IMR-90 (cell line): ENCODE measurements at regions not wholly inside any gene's neighbourhood (a gene's known extent, or its start where the extent isn't known, plus 50 kb on each side); places are given as distances from the start of the nearest gene placed in this dataset.

ENCODE experiments used
- ATAC-seq: fragments of 200-7000 bp; cut with Tn5 transposase; 2 replicates; pipeline ENCODE4 v1.9.1; 2020; ENCODE audit warnings: low read depth, mild to moderate bottlenecking, moderate library complexity
- BruUV-seq: library from RNA; stranded (reverse); fragments of 400-500 nt; replicated peaks from 2 replicates; lab custom pipeline; 2021; lab: Mats Ljungman, UMichigan
- CTCF ChIA-PET: fragments of 300-600 bp; formaldehyde crosslinking; extraction: SDS; loops from one replicate; lab custom pipeline; 2021; ENCODE audit warnings: antibody characterized with exemption; lab: Yijun Ruan, JAX
- POLR2A ChIA-PET: fragments of 300-600 bp; sonication (Branson Sonifier 250); formaldehyde crosslinking; loops from one replicate; lab custom pipeline; 2022; ENCODE audit warnings: antibody characterized with exemption; ENCODE audit not compliant: unreplicated experiment; lab: Charles Lee
- DNase-seq: peaks from one replicate; pipeline ENCODE4 v3.0.0; 2013
- H2AFZ ChIP-seq: replicated peaks from 2 replicates; pipeline ENCODE3; 2013; ENCODE audit warnings: low read length, mild to moderate bottlenecking; ENCODE audit not compliant: poor library complexity
- H2AK5ac ChIP-seq: 2 replicates; pipeline ENCODE4 v1.6.1; 2013; ENCODE audit warnings: low read depth, low read length, inconsistent platforms
- H2AK9ac ChIP-seq: replicated peaks from 2 replicates; pipeline ENCODE3; 2013; ENCODE audit warnings: mild to moderate bottlenecking, low read depth, low read length, moderate library complexity; ENCODE audit not compliant: poor library complexity
- H2BK120ac ChIP-seq: 2 replicates; pipeline ENCODE4 v1.6.1; 2013; ENCODE audit warnings: low read depth, low read length, inconsistent platforms
- H2BK15ac ChIP-seq: 3 replicates; pipeline ENCODE4 v1.6.1; 2013; ENCODE audit warnings: low read depth, low read length, inconsistent platforms
- H2BK20ac ChIP-seq: 2 replicates; pipeline ENCODE4 v1.6.1; 2013; ENCODE audit warnings: low read depth, mild to moderate bottlenecking, inconsistent platforms, low read length, moderate library complexity
- H2BK5ac ChIP-seq: 2 replicates; pipeline ENCODE4 v1.6.1; 2013; ENCODE audit warnings: mild to moderate bottlenecking, low read depth, low read length, inconsistent platforms; ENCODE audit not compliant: poor library complexity, severe bottlenecking
- H3K14ac ChIP-seq: replicated peaks from 2 replicates; pipeline ENCODE4 v1.6.1; 2013; ENCODE audit warnings: low read depth, low read length, inconsistent platforms
- H3K18ac ChIP-seq: 2 replicates; pipeline ENCODE4 v1.6.1; 2013; ENCODE audit warnings: low read depth, low read length, control low read depth
- H3K23ac ChIP-seq: 2 replicates; pipeline ENCODE4 v1.6.1; 2013; ENCODE audit warnings: low read depth, low read length, inconsistent platforms
- H3K27ac ChIP-seq: 2 replicates; pipeline ENCODE4 v1.5.1; 2013; ENCODE audit warnings: mild to moderate bottlenecking, control low read depth, low read length; ENCODE audit not compliant: insufficient read depth
- H3K27me3 ChIP-seq: 2 replicates; pipeline ENCODE4 v1.6.1; 2013; ENCODE audit warnings: low read length; ENCODE audit not compliant: control insufficient read depth, insufficient read depth
- H3K36me3 ChIP-seq: 2 replicates; pipeline ENCODE4 v1.6.1; 2013; ENCODE audit warnings: low read length, mixed read lengths; ENCODE audit not compliant: control insufficient read depth, insufficient read depth
- H3K4ac ChIP-seq: 2 replicates; pipeline ENCODE4 v1.6.1; 2013; ENCODE audit warnings: low read depth, low read length, inconsistent platforms
- H3K4me1 ChIP-seq: 2 replicates; pipeline ENCODE4 v1.6.1; 2013; ENCODE audit warnings: low read length, mixed read lengths; ENCODE audit not compliant: control insufficient read depth, insufficient read depth
- H3K4me2 ChIP-seq: 2 replicates; pipeline ENCODE4 v1.6.1; 2013; ENCODE audit warnings: low read depth, mild to moderate bottlenecking, control low read depth, low read length, moderate library complexity
- H3K4me3 ChIP-seq: 2 replicates; pipeline ENCODE4 v1.5.1; 2013; ENCODE audit warnings: low read depth, mild to moderate bottlenecking, control low read depth, low read length, moderate library complexity; ENCODE audit not compliant: insufficient read depth
- H3K56ac ChIP-seq: 2 replicates; pipeline ENCODE4 v1.6.1; 2013; ENCODE audit warnings: low read length, inconsistent platforms; ENCODE audit not compliant: insufficient read depth; ENCODE audit errors: extremely low read depth
- H3K79me1 ChIP-seq, 2 experiments: 2 replicates each; pipeline ENCODE4 v1.6.1; 2013; ENCODE audit warnings: low read length in 2 of 2, inconsistent platforms in 1 of 2, low read depth in 1 of 2
- H3K9ac ChIP-seq: 2 replicates; pipeline ENCODE4 v1.6.1; 2013; ENCODE audit warnings: low read depth, low read length, control low read depth
- H3K9me1 ChIP-seq: 2 replicates; pipeline ENCODE4 v1.6.1; 2013; ENCODE audit warnings: low read length, inconsistent platforms; ENCODE audit not compliant: insufficient read depth
- H3K9me3 ChIP-seq: 2 replicates; pipeline ENCODE4 v1.6.1; 2013; ENCODE audit warnings: low read length; ENCODE audit not compliant: control insufficient read depth, insufficient read depth
- H4K20me1 ChIP-seq: 2 replicates; pipeline ENCODE4 v1.6.1; 2013; ENCODE audit warnings: low read length, inconsistent platforms; ENCODE audit not compliant: insufficient read depth
- H4K5ac ChIP-seq: 2 replicates; pipeline ENCODE4 v1.6.1; 2013; ENCODE audit warnings: mild to moderate bottlenecking, low read depth, low read length, control low read depth
- H4K8ac ChIP-seq, 2 experiments: 2 replicates each; pipeline ENCODE4 v1.6.1; 2013; ENCODE audit warnings: low read depth in 2 of 2, low read length in 2 of 2, control low read depth in 1 of 2, inconsistent platforms in 1 of 2
- H4K91ac ChIP-seq: 2 replicates; pipeline ENCODE4 v1.6.1; 2013; ENCODE audit warnings: low read depth, low read length, inconsistent platforms; ENCODE audit not compliant: insufficient read depth
- BHLHE40 ChIP-seq: fragments of 150-350 bp; IDR thresholded peaks from 2 replicates; pipeline ENCODE4 v1.6.1; 2016; ENCODE audit warnings: mild to moderate bottlenecking, low read depth, low read length
- CEBPB ChIP-seq: IDR thresholded peaks from 2 replicates; pipeline ENCODE4 v1.6.1; 2012; ENCODE audit warnings: low read depth, low read length, improper control_type of control experiment
- CHD1 ChIP-seq: IDR thresholded peaks from 2 replicates; pipeline ENCODE4 v1.6.1; 2012; ENCODE audit warnings: low read depth, low read length, improper control_type of control experiment
- MAFK ChIP-seq: IDR thresholded peaks from 2 replicates; pipeline ENCODE4 v1.6.1; 2012; ENCODE audit warnings: low read depth, low read length, improper control_type of control experiment
- MXI1 ChIP-seq: IDR thresholded peaks from 2 replicates; pipeline ENCODE4 v1.6.1; 2012; ENCODE audit warnings: low read depth, mild to moderate bottlenecking, low read length, moderate library complexity, borderline replicate concordance
- NFE2L2 ChIP-seq: fragments of 150-350 bp; IDR thresholded peaks from 2 replicates; pipeline ENCODE4 v1.6.1; 2016; ENCODE audit warnings: low read depth, mild to moderate bottlenecking, low read length
- POLR2A ChIP-seq: IDR thresholded peaks from 2 replicates; pipeline ENCODE4 v1.6.1; 2012; ENCODE audit warnings: mild to moderate bottlenecking, low read depth, low read length
- RAD21 ChIP-seq: IDR thresholded peaks from 2 replicates; pipeline ENCODE4 v1.6.1; 2012; ENCODE audit warnings: low read length, improper control_type of control experiment
- RCOR1 ChIP-seq: IDR thresholded peaks from 2 replicates; pipeline ENCODE4 v1.6.1; 2012; ENCODE audit warnings: mild to moderate bottlenecking, low read length, improper control_type of control experiment; ENCODE audit not compliant: insufficient replicate concordance
- SMC3 ChIP-seq: fragments of 150-350 bp; IDR thresholded peaks from 2 replicates; pipeline ENCODE4 v1.6.1; 2016; ENCODE audit warnings: low read depth, mild to moderate bottlenecking, antibody characterized with exemption, low read length, moderate library complexity
- WGBS, 2 experiments: methylation state at CpG; one replicate each; pipeline versions ENCODE4 v1.1.5 to v1.1.7; 2013; ENCODE audit warnings: missing lambda C conversion rate in 2 of 2; ENCODE audit not compliant: insufficient read length in 1 of 2; ENCODE audit errors: extremely low coverage in 2 of 2; 5-methylcytosine and 5-hydroxymethylcytosine counted together
- dilution Hi-C: fragments of 300-500 bp; cut with HindIII; formaldehyde crosslinking; loops from one replicate; pipeline ENCODE4 v1.14.3; 2018; ENCODE audit warnings: low sequenced_read_pairs; ENCODE audit not compliant: unreplicated experiment
- in situ Hi-C: fragments of 300-500 bp; cut with MboI; formaldehyde crosslinking; loops from 3 replicates; pipeline ENCODE4 v1.14.3; 2019; ENCODE audit warnings: low sequenced_read_pairs, inconsistent platforms, mixed read lengths
- intact Hi-C: fragments of 100-400 bp; cut with micrococcal nuclease; formaldehyde crosslinking; loops from 2 replicates; pipeline ENCODE4 v1.10.0; 2022
- TF ChIP-seq, protein P1 (sequence below): conservative IDR thresholded peaks from 2 replicates; pipeline ENCODE4 v1.5.1; 2012; ENCODE audit warnings: mild to moderate bottlenecking, low read depth, low read length, improper control_type of control experiment
- TF ChIP-seq, protein P2 (sequence below): fragments of 150-350 bp; IDR thresholded peaks from 2 replicates; pipeline ENCODE4 v1.6.1; 2017; ENCODE audit warnings: mild to moderate bottlenecking, antibody characterized with exemption, low read length, low read depth
- TF ChIP-seq, protein P3 (sequence below): fragments of 150-350 bp; IDR thresholded peaks from 2 replicates; pipeline ENCODE4 v1.6.1; 2016; ENCODE audit warnings: low read depth, mild to moderate bottlenecking, low read length, moderate library complexity, borderline replicate concordance

DNA sequence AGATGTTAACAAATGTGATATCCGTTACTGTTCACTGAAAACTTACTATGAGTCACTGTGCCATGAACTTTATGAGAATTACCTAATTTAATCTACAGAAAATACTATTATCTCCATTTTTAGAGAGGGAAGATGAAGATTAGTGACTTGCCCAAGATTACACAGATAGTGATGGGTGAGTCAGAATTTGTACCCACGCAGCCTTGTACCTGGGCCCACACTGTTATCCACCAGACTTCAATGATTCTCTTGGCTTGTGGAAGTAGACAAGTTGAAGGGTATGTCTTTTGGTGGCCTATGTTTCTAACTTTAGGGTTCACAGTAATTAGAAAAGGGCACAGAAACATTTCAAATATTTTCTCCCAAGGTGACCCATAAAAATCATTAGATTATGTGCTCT is 472.5 kb upstream of the NR3C2 start:
- in situ Hi-C loops = no loop called here
- no peak overlapping the region for H3K4ac ChIP-seq
- no peak overlapping the region for H3K4me3 ChIP-seq
- no peak overlapping the region for H3K27ac ChIP-seq
- H3K27me3 ChIP-seq = no peaks in the 10 kb centered on the region
- H3K9me3 ChIP-seq = no peaks in the 10 kb centered on the region; the same call in 1 of the 2 replicates
- H3K4me2 ChIP-seq = no peak overlapping the region
- H4K8ac ChIP-seq = no peak overlapping the region
- H3K4me1 ChIP-seq = no peaks in the 10 kb centered on the region
- H3K9ac ChIP-seq = no peak overlapping the region
- H4K20me1 ChIP-seq = no peaks in the 10 kb centered on the region
- H2BK15ac ChIP-seq = no peak overlapping the region
- ChIA-PET CTCF (no interaction called here), POLR2A (no interaction called here)
- DNase-seq (no peak), ATAC-seq (no peak)
- H2AFZ ChIP-seq = no peak overlapping the region
- TF ChIP-seq BHLHE40 (no peak), MXI1 (no peak), CHD1 (no peak), RAD21 (no peak), MAFK (no peak), POLR2A (no peak), SMC3 (no peak), NFE2L2 (no peak), RCOR1 (no peak), CEBPB (no peak)
- TF ChIP-seq, protein P1, sequence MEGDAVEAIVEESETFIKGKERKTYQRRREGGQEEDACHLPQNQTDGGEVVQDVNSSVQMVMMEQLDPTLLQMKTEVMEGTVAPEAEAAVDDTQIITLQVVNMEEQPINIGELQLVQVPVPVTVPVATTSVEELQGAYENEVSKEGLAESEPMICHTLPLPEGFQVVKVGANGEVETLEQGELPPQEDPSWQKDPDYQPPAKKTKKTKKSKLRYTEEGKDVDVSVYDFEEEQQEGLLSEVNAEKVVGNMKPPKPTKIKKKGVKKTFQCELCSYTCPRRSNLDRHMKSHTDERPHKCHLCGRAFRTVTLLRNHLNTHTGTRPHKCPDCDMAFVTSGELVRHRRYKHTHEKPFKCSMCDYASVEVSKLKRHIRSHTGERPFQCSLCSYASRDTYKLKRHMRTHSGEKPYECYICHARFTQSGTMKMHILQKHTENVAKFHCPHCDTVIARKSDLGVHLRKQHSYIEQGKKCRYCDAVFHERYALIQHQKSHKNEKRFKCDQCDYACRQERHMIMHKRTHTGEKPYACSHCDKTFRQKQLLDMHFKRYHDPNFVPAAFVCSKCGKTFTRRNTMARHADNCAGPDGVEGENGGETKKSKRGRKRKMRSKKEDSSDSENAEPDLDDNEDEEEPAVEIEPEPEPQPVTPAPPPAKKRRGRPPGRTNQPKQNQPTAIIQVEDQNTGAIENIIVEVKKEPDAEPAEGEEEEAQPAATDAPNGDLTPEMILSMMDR = no peak
- TF ChIP-seq, protein P2, sequence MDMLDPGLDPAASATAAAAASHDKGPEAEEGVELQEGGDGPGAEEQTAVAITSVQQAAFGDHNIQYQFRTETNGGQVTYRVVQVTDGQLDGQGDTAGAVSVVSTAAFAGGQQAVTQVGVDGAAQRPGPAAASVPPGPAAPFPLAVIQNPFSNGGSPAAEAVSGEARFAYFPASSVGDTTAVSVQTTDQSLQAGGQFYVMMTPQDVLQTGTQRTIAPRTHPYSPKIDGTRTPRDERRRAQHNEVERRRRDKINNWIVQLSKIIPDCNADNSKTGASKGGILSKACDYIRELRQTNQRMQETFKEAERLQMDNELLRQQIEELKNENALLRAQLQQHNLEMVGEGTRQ = no peak
- TF ChIP-seq, protein P3, sequence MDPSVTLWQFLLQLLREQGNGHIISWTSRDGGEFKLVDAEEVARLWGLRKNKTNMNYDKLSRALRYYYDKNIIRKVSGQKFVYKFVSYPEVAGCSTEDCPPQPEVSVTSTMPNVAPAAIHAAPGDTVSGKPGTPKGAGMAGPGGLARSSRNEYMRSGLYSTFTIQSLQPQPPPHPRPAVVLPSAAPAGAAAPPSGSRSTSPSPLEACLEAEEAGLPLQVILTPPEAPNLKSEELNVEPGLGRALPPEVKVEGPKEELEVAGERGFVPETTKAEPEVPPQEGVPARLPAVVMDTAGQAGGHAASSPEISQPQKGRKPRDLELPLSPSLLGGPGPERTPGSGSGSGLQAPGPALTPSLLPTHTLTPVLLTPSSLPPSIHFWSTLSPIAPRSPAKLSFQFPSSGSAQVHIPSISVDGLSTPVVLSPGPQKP = no peak
- no CpG with 5 or more reads among the region's 2 CpGs for WGBS, 2 experiments
- no peak overlapping the region for H2AK9ac ChIP-seq
- H3K23ac ChIP-seq = no peak overlapping the region
- H2BK20ac ChIP-seq = no peak overlapping the region
- no peak overlapping the region for H3K14ac ChIP-seq
- H3K56ac ChIP-seq = no peak overlapping the region
- H3K79me1 ChIP-seq = no peaks in the 10 kb centered on the region
- intact Hi-C loops = no loop called here
- no TSS peak for BruUV-seq
- H2BK120ac ChIP-seq = no peak overlapping the region
- no peak overlapping the region for H2BK5ac ChIP-seq
- H3K18ac ChIP-seq = no peak overlapping the region
- no peaks in the 10 kb centered on the region for H3K36me3 ChIP-seq
- no peak overlapping the region for H4K91ac ChIP-seq
- H2AK5ac ChIP-seq = no peak overlapping the region
- H4K5ac ChIP-seq = no peak overlapping the region
- no peaks in the 10 kb centered on the region for H3K9me1 ChIP-seq
- dilution Hi-C loops = no loop called here
